GM21447 (cell line): ENCODE measurements at regions not wholly inside any gene's neighbourhood (a gene's known extent, or its start where the extent isn't known, plus 50 kb on each side); places are given as distances from the start of the nearest gene placed in this dataset.

Experiments
- ATAC-seq: cut with Tn5 transposase; IDR thresholded peaks from one replicate; pipeline ENCODE4 v1.9.1; 2021; ENCODE audit not compliant: unreplicated experiment

- peak; percentile 63 for ATAC-seq
Observed at GRCh38 chr15:98442379-98442833, 205.9 kb upstream of the IGF1R start.

DNA sequence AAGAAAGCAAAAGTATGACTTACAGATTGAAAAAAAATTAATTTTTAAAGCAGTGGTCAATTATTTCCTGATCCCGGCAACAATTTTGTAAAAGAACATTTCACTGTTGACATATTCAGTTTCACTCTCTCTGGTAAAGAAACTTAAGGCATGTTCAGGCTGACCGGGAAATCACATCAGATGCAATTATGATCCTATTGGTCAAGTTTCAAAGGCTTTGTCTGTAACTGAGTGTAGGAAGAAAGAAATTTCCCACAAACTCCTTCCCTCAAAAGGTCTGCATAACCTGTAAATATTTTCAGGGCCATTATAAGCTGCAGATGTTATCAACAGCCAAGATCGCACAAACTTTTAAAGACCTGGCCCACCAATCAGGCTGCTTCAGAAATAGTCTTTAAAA lies 205.4 kb upstream of the IGF1R start:
- no peak for ATAC-seq

DNA sequence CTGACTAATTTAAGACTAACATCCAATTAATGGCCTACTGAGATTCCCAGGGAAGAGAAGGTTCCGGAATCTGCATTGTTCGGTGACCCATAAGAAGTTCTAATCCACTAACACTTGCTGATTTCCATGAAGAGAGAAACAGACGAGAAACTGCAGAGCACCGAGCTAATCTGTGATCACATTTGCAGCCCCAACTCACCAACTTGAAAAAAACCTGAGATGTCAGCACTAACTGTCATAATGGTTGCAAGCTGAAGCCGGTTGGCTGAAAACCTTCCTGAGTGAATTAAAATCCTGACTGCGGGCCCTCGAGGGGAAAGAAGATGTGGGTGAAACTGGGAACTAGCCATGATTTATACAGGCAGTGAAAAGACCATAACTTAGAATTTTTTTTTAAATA lies 204.8 kb upstream of the IGF1R start:
- ATAC-seq, result no peak

DNA sequence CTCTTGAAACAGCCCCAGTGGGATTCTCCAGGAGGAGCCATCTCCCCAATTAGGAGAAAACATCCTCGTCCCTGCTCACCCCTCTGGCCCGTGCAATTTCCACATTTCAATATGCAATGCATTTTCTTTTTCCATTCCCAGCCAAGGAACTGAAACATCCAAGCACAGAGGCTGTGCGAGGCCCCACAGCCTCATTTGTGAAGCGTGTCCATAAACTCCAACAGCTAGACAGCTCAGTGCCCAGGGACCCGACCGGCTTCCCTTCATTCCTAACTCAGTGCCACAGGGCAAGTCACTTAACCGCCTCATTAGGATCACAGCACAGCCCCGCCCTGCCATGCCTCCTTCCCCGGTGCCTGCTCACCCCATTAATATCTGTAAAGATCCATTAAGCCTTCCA lies 204.2 kb upstream of the IGF1R start:
- ATAC-seq, result no peak

GRCh38 chr15:98445315-98445714 lies 203.0 kb upstream of the IGF1R start:
- ATAC-seq, result no peak

GRCh38 chr15:98446083-98446482 lies 202.3 kb upstream of the IGF1R start:
- ATAC-seq, result no peak

DNA sequence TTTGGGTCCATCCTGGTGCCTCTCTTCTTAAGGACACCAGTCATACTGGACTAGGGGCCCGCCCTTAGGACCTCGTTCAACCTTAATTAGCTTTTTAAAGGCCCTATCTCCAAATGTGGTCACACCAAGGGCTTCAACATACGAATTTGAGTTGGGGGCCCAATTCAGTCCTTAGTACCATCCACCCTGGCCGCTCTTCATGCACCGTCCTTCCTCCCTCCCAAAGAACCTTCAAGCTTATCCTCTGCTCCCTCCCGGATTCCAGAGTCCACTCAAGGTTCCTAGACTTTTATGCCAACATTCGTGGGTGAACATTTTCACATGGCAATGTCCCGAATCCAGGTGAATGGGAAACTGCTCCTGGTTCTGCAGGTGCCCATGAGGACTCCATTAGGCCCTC lies 201.3 kb upstream of the IGF1R start:
- ATAC-seq, result no peak

DNA sequence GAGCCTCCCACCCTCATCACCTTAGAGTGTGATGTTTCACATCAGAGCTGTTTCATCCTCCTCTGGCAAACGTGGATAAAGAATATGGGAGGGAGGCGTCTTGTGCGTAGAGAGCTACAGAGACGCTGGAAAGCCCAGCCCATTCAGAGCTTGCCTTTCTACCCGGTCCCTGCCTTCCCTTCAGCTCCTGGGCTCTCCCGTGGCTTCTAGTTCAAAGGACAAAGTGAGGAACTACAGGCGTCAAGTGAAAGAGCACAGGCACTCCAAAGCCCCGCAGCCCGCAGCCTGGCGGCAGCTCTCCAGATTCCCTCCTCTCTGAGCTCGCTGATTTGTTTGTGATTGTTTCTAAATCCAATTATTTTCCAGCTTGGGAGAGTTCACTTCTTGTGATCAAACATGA lies 197.1 kb upstream of the IGF1R start:
- no peak for ATAC-seq

DNA sequence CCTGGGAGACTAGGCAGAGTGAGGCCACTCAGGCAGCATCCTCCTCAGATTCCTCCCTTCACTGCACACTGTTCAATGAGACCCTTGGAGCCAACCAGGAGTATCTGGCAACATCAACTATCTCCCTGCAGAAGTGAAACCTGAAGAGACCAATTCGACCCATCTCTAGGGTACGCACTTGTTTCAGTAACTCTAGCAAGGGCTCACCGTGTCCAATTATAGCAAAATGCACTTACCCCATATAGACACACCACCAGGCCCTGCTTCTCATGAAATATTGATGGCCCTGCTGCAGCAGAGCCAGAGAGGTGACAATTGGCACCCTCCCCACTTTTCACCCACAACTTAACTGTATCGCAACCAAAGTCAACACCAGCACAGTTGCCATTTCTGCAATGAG lies 196.1 kb upstream of the IGF1R start:
- no peak for ATAC-seq

- no peak for ATAC-seq
Observed at GRCh38 chr15:98455904-98456303, 192.4 kb upstream of the IGF1R start.

DNA sequence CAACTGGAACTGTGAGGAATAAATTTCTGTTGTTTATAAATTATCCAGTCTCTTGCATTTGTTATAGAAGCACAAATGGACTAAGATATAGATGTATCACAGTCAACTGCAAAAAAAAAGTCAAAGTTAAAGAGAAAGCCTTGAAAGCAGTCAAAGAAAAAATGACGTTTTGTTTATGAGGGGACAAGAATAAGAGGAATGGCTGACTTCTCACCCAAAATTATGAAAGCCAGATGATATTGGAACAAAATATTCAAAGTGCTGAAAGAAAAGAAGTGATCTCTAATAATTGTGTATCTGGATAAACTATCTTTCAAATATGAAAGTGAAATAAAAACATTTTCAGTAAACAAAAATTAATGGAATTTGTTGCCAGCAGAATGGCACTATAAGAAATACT lies 171.8 kb upstream of the IGF1R start:
- ATAC-seq, result no peak

DNA sequence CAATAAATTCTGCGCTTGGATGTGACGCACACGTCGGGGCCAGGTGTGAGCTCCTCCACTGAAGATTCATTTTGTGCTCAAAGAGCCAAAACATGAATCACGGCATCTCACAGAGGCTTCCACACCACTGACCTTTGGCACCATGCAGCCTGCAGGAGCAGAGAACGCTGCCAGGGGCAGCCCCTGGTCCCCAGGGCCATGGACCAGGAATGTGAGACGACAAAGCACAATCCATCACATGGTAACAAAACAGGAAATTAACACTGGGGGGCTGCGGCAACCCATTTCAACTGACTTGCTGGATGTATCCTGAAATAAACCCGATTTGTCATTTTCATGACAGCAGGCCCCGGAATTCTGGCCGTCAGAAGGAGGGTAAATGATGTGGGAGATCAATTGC lies 167.5 kb upstream of the IGF1R start:
- no peak for ATAC-seq

DNA sequence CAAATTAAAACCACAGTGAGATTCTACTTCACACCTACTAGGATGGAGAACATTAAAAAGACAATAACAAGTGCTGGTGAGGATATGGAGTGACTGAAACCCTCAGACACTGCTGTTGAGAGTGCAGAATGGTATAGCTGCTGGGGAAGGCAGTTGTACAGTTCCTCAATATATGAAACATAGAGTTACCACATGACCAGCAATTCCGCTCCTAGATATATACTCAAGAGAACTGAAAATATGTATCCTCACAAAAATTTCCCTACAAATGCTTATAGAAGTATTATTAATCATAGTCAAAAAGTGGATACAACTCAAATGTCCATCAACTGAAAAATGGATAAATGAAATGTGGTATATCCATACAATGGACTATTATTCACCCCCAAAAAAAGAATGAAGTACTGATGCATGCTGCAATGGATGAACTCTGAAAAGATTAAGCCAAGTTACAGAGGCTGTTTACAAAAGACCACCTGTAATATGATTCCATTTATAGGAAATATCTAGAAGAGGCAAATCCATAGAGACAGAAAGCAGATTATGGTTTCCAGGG lies 164.7 kb upstream of the IGF1R start:
- ATAC-seq, result no peak

- ATAC-seq, result no peak
Observed at GRCh38 chr15:98484914-98485313, 163.4 kb upstream of the IGF1R start.

GRCh38 chr15:98485451-98485850 lies 162.9 kb upstream of the IGF1R start:
- ATAC-seq, result no peak

DNA sequence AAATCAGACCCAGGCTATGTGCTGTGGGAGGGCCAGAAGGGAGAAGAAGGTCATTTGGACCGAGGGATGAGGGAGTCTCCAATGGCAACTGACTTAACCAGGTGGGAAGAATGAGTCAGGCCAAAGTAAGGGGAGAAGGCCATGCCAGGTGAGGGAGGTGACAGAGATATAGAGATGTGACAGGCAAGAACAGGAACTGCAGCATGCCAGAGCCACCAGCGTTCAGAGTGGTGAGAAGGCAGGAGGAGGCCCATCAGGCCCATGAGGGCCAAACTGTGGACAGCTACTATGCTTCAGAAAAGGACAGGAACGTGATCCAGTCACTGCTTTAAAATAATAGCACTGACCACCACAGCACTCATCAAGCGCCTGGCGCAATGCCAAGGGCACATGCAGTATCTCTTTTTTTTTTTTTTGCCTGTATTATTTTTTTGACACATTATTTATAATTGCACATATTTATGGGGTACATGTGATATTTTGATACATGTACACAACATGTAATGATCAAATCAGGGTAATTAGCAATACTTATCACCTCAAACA lies 154.3 kb upstream of the IGF1R start:
- no peak for ATAC-seq

GRCh38 chr15:98501192-98501591 lies 147.1 kb upstream of the IGF1R start:
- ATAC-seq, result no peak

DNA sequence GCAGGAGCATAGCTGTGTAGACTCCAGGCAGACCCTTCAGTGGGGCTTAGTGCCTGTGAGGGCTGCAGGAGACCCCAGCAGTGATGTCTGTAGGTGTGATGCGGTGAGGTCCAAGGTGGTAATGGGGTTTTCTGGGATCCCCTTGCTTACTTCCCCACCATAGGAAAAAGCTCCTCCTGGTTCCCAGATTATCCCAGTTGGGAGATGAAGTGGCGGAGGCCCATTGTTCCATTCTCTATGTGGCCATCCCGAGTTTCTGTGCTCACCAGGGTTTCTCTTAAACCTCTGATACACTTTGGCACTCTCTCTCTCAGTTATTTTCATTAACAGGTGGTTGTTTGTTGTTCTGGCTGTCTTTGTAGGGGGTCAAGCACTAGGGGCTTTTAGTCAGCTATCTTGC lies 146.7 kb upstream of the IGF1R start:
- no peak for ATAC-seq

DNA sequence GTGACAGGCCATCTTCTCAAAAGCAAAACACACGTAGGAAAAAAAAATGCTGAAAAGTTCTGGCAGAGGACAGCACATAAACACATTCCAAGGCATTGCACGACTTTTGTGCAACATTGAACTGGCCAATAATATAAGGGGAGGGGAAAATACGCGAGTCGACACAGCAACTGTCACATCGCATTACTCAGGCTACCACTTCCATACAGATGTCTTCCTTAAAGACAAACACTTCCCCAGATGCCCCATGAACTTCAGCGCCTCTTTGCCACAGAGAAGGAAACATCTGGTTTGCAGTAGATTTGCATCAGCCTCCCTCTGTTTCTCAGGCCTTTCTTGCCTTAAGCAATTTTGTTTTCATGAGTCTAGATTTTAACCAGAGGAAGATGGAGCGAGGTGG lies 144.4 kb upstream of the IGF1R start:
- ATAC-seq, result no peak

GRCh38 chr15:98504998-98505397 lies 143.3 kb upstream of the IGF1R start:
- ATAC-seq, result no peak

- no peak for ATAC-seq
Observed at GRCh38 chr15:98505611-98506031, 142.7 kb upstream of the IGF1R start.

DNA sequence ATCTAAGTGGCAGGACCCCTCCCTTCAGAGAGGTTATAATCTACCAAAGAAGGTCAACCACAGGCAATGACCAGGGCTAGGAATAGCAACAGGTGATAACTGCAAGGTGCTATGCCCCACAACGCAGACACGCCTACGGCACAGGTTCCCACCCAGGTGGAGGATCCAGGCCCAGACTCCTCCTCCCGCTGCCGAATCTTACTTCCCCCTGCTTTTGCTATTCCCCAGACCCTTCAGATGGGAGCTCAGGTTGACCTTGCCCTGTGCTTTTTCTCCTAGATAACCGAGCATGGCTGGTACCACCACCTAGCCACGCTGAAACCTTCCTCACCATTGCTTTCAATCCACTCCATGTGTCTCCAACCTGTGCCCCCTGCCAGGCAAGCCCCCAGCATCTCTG lies 142.2 kb upstream of the IGF1R start:
- no peak for ATAC-seq

GRCh38 chr15:98506711-98507110 lies 141.6 kb upstream of the IGF1R start:
- ATAC-seq, result no peak
